ENCODE measurements at regions not wholly inside any gene's neighbourhood (a gene's known extent, or its start where the extent isn't known, plus 50 kb on each side); places are given as distances from the start of the nearest gene placed in this dataset.

DNA sequence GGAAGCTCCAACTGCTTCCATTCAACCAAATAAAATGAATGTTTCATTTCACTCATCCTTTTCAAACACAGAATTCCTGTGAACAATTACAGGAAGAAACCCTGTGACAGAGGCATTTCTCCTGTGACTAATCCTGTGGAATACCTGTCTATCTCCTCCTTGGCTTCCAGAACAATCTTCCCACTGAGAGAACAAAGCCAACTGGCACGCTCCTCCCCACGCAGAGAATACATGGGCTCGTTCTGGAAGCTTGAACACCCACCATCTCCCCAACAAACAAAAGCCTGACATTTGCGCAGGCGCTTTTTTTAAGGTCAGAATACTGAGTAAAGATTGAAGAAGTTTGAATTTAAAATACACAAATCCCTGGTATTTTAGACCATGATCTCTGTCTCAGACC lies 104.7 kb upstream of the SLC66A3 start:
- DNase-seq, result no peak

DNA sequence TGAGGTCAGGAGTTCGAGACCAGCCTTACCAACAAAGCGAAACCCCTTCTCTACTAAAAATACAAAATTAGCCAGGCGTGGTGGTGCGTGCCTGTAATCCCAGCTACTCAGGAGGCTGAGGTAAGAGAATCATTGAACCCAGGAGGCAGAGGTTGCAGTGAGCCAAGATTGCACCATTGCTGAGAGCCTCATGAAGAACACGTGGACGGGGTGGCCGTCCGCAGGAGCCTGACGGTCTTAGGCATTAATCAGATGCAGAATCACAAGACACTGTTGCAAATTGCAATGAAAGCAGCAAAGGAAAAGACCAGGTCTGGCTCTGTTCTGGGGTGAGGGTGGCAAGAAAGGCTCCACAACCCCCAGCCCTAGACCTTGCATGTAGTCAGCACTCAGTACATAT lies 104.0 kb upstream of the SLC66A3 start:
- no peak for DNase-seq

- DNase-seq, result no peak
These were observed 101.7 kb upstream of the SLC66A3 start for GRCh38 chr2:11053546-11053945.

- DNase-seq, result peak; percentile 14
These were observed 100.2 kb upstream of the SLC66A3 start for GRCh38 chr2:11054783-11055678.

- peak; percentile 14 for DNase-seq
These were observed 99.5 kb upstream of the SLC66A3 start for GRCh38 chr2:11055679-11056215.

DNA sequence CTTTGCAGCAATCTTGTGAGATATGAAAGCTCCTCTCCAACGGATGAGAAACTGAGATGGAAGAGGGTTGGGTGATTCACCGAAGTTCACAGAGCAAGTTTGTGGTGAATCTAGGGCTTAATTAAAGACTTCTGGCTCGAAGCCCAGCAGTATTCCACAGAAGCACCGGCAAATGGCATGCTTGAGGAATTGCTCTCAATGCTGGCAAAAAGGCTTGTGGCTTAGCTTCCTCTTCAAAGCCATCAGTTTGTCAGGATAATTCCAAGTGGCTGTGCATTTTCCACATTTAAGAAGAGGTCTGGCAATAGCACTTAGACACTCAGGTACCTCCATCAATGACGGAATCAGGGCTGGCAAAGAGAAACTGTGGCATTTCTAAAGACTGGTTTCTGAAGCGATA lies 98.7 kb upstream of the SLC66A3 start:
- peak; percentile 99 for DNase-seq

DNA sequence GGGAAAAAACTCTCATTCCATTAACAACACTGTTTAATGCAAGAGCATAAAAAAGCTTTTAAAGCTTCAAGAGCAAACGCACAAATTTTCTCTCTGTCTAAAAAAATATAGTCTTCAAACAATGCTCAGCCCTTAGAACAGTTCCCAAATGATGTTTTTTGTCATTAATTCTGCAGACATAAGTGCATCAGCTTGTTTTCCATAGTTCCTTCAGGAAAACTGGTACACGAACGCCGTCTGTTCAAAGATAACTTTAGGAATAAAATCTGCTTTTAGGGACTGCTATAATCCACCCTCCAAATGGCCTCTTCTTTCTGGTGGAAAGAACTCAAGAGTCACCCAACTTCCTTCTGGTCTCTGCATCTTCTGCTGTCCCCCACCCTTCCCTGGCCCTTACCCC lies 98.2 kb upstream of the SLC66A3 start:
- DNase-seq, result peak; percentile 85

DNA sequence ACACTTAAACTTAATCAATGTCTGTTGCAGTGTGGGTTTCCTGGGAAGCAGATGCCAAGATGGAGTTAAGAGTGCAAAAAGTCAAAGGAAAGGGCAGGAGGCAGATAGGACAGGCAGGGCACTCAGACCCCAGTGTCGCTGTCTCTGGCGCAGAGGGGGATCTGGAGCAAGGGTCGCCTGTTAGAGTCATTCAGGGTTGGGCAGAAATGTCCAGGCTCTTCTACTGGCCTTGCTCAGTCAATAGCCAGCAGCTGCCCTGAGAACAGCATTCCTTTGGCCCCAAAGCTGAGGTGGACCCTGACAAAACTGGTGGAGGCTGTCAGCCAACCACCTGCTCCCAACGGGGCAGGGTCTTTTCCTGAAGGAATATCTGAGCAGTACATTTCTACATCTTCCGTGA lies 97.1 kb upstream of the SLC66A3 start:
- no peak for DNase-seq

DNA sequence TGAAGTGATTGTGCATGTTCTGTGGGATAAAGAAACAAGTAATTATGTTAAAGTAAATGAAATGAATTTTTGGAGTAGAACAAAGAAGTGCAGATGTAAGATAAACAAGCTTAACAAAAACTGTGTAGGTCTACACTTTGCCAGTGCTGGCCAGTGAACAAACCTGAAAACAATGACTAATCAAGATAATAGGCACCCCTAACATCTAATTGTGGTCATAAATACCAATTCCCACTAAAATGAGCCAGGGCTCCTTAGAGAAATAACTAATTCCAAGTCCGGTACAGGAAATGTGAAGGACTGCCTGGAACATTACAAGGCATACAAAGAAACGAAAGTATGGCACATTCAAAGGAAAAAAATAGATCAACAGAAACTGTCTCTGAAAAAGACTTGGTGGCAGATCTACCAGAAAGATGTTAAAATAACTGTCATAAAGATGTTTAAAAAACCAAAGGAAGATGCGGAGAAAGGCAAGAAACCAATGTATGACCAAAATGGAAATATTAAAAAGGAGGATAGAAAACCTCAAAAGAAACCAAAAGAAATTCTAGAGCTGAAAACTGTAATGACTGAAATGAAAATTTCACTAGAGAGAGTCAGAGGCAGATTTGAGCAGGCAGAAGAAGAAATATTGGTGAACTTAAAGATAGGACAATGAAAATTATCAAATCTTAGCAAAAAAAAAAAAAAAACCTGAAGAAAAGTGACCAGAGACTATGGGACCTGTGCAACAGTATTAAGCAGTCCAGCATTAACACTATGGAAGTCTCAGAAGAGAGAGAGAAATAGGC lies 94.7 kb upstream of the SLC66A3 start:
- DNase-seq, result no peak

DNA sequence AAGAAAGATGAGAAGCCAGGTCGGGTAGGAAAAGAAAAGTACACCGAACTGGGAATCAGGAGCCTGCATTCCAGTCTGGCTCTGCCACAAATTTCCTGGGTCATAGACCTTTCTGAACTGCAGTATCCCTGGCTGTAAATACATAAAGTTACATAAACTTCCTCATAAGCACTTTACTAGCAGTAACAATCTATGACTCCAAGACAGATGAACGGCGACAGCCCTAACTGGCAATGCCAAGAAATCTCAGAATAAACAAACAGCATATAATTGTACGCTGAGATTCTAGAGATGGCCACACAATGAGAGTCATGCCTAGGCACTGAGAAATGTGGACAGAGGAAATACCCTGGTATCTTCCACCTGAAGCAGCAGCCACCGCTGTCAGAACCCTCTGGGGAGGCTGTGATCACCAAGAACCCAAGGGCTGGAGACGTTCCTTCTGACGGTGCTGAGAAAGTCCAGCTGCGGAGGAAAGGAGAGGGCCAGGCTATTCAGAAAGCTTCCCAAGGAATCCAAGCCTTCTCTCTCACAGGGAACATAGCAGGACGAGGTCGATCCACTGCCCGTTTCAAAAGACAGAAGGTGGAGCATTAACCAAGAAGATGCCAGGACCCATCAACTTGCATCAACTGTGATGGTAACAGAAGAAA lies 89.3 kb upstream of the SLC66A3 start:
- no peak for DNase-seq

DNA sequence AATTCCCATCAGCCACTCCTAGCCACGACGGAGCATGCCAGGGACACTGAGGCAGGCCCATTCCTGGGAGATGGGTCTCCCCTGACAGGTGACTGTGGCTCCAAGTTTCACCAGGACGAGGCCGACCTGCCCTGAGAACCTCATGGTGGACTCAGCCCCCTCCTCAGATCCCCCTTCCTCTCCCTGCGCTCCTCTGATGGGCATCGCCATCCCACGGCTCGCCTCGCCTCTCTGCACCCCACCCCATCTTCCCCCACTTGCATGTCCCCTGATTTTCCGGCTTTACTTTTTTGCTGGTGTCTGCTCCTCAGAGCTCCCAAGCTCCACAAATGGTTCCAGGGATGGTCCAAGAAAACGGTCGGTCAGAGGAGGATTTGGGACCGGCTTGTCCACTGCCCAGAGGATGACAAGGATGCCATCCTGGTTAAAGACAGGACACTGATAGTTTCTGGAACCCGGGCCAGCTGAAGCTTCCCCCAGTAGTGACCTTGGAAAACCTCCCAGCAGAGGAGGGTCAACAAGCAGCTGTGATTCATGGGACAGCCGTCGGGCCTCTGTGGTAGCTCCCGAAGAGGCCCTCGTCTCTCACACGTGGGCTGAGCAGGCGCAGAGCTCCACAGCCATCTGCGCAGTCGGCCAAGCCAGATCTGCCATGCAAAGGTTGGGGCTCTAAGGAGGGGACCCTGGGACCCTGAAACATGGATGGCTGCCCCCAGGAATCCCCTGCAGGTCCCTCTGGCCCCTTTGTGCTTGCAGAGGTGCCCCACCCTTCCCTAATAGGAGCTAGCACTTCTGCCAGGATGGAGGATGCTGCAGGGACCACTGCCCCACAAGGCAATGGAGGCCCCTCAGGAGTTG lies 87.8 kb upstream of the SLC66A3 start:
- DNase-seq, result no peak

- no peak for DNase-seq
These were observed 87.1 kb upstream of the SLC66A3 start for GRCh38 chr2:11068079-11068741.

- no peak for DNase-seq
These were observed 86.3 kb upstream of the SLC66A3 start for GRCh38 chr2:11068856-11069526.

DNA sequence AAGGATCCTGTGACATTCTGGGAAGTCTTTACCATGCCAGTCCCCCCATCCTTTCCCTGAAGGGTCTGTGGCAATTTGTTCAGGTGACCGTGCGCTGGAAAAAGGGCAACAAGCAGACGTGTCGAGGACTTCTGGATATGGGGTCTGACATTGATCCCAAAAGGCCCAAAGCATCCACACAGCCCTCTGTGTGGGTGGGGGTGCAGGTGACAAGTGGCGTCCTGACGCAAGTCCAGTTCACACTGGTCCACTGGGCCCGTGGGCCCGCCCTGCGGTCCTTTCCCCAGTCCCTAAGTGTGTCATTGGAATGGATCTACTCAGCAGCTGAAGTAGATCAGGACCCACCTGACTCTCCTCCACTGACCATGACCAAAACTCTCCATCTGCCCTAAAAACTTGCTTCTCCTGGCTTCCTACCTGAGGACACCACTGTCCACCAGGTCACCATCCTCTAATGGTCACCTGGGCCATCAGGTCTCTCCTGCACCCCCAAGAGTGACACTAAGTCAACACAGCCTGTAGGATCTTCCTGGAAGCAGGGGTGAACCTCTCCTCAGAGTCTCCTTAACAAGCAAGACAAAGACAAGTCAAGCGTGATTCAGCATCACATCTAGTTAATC lies 85.6 kb upstream of the SLC66A3 start:
- no peak for DNase-seq

GRCh38 chr2:11071211-11071610 lies 84.1 kb upstream of the SLC66A3 start:
- DNase-seq, result no peak

GRCh38 chr2:11071939-11072338 lies 83.3 kb upstream of the SLC66A3 start:
- no peak for DNase-seq

GRCh38 chr2:11072550-11072949 lies 82.7 kb upstream of the SLC66A3 start:
- no peak for DNase-seq

DNA sequence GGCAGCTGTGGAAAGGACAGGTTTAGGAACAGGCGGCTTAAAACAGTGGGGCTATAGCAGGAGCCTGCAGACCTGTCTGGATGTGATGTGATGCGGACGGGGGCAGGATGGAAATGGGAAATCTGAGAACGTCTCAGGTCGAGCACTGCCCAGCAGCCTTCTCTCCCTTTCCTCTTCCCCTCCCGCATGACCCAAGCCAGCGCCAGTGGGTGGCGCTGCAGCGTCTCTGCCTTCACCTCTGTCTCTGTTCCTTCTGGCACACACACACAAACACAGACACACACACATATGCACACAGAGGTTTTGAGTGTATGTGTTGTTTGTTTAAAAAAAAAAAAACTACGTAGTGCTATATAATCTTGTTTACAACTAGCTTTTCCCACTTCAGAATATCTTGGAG lies 82.0 kb upstream of the SLC66A3 start:
- no peak for DNase-seq

- DNase-seq, result no peak
These were observed 81.5 kb upstream of the SLC66A3 start for GRCh38 chr2:11073776-11074175.

DNA sequence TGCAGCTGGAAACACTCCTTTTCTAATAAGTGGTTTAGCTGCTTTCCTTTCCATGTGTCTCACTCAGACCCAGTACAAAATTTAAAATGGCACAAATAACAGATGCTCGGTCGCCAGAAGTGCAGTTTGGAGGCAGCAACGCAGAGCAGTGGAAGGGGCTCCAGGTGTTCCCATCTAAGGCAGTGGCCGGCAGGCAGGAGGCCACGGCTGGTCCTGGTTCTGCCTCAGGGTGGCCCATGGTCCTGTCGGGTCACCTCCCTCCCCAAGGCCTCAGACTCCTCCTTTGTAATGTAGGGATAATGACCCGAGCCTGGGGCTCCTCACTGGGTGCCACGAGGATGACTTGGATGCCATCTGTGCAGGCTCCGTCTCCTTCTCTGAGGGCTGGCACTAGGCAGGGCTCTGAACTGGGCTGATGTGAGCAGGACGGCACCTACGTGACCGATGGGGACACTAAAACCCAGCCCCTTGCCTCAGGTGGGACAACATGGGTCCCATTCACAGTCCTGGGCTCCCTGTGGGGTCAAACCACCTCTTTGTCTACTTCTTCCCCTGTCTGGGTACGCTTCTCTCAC lies 80.9 kb upstream of the SLC66A3 start:
- DNase-seq, result no peak
